Activated CD8-positive, alpha-beta T cell treated with anti-CD3 and anti-CD28 coated beads for 36 hours (primary cell): ENCODE measurements at regions not wholly inside any gene's neighbourhood (a gene's known extent, or its start where the extent isn't known, plus 50 kb on each side); places are given as distances from the start of the nearest gene placed in this dataset.

Experiments used
- ATAC-seq: fragments of 200-7000 bp; cut with Tn5 transposase; one replicate; pipeline ENCODE4 v1.10.0; 2021; ENCODE audit warnings: mild to moderate bottlenecking, moderate library complexity
- CTCF ChIA-PET: fragments of 350-600 bp; sonication (Branson Sonifier 250); formaldehyde crosslinking; loops from one replicate; lab custom pipeline; 2021; ENCODE audit warnings: antibody characterized with exemption; lab: Charles Lee
- POLR2A ChIA-PET: fragments of 350-600 bp; sonication (Branson Sonifier 250); formaldehyde crosslinking; loops from one replicate; lab custom pipeline; 2021; ENCODE audit warnings: antibody characterized with exemption; lab: Charles Lee
- DNase-seq: peaks from one replicate; pipeline ENCODE4 v3.0.0-alpha.2; 2020
- H3K27ac Mint-ChIP-seq: one replicate; pipeline ENCODE4 v1.8.0; 2021; ENCODE audit warnings: mild to moderate bottlenecking, mixed read lengths
- H3K27me3 Mint-ChIP-seq: one replicate; pipeline ENCODE4 v1.8.0; 2021; ENCODE audit warnings: mixed read lengths
- H3K36me3 Mint-ChIP-seq: one replicate; pipeline ENCODE4 v1.8.0; 2021; ENCODE audit warnings: low read depth, mixed read lengths
- H3K4me1 Mint-ChIP-seq: one replicate; pipeline ENCODE4 v1.8.0; 2021; ENCODE audit warnings: low read depth, mixed read lengths
- H3K4me3 Mint-ChIP-seq: one replicate; pipeline ENCODE4 v1.8.0; 2021; ENCODE audit warnings: mild to moderate bottlenecking, moderate library complexity, mixed read lengths
- H3K9me3 Mint-ChIP-seq: one replicate; pipeline ENCODE4 v1.8.0; 2021; ENCODE audit warnings: mixed read lengths
- intact Hi-C: fragments of 100-400 bp; cut with micrococcal nuclease; formaldehyde crosslinking; loops from one replicate; pipeline ENCODE4 v1.10.0; 2022
- TF ChIP-seq, protein P1 (sequence below): fragments of 200-600 bp; IDR thresholded peaks from one replicate; pipeline ENCODE4 v1.8.0; 2022; ENCODE audit warnings: antibody characterized with exemption, mild to moderate bottlenecking

DNA sequence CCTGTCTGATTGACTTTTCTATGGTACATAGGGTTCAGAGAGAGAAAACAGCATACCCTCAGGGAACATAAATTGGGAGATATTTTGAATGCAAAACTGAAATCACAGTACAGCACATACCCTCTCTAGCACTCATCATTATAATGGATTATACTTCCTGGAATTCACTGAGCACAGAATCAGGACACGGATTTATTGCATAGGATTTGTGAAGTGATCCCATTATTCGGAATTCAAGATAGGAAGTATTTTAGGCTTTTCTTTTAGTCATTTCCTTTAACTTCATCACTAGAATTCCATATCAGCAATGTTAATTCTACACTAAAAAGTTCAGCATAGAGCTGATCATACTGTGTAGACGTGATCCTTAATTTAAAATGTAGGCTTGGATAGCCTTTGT, 407.0 kb downstream of the PID1 start:
- ATAC-seq (no peak), DNase-seq (no peak)
- CTCF ChIA-PET: no interaction called here
- intact Hi-C loops: no loop called here
- Mint-ChIP-seq H3K4me1 (no peaks in the 10 kb centered on the region), H3K27ac (no peak overlapping the region), H3K9me3 (peaks cover 7% of the 10 kb centered on the region), H3K36me3 (no peaks in the 10 kb centered on the region), H3K4me3 (no peak overlapping the region), H3K27me3 (no peaks in the 10 kb centered on the region)
- POLR2A ChIA-PET: no interaction called here
- TF ChIP-seq, protein P1, sequence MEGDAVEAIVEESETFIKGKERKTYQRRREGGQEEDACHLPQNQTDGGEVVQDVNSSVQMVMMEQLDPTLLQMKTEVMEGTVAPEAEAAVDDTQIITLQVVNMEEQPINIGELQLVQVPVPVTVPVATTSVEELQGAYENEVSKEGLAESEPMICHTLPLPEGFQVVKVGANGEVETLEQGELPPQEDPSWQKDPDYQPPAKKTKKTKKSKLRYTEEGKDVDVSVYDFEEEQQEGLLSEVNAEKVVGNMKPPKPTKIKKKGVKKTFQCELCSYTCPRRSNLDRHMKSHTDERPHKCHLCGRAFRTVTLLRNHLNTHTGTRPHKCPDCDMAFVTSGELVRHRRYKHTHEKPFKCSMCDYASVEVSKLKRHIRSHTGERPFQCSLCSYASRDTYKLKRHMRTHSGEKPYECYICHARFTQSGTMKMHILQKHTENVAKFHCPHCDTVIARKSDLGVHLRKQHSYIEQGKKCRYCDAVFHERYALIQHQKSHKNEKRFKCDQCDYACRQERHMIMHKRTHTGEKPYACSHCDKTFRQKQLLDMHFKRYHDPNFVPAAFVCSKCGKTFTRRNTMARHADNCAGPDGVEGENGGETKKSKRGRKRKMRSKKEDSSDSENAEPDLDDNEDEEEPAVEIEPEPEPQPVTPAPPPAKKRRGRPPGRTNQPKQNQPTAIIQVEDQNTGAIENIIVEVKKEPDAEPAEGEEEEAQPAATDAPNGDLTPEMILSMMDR: no peak

DNA sequence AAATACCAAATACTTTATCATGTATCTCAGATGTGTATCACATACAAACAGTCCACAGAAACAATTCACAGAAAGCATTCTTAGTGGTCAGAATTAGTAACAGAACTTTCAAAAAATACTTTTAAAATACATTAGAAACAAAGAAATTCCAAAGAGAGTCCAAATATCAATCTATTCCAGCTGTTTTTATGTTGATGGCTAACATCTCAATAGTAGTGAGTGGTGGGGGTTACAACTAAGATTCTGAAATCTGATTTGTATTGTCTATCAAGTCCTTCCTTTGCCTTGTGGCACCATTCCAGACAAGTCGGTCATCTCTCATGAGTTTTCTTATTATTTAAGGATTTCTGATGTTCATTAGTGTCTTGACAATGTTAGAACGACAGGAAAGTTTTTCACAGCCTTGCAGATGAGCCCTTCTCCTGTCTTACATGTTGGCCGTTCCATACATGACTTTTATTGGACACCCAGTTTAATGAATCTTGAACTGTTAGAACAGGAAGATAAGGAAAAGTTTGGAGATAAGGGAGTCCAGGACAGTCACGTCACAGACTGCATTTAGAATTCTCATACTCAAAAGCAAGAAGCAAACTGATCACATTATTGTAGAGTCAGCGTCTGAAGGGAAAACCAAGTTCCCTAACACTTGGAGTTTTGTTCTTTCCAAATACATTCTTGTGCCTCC, 410.3 kb downstream of the PID1 start:
- peaks cover 4% of the 10 kb centered on the region for H3K9me3 Mint-ChIP-seq
- intact Hi-C loops: no loop called here
- H3K4me3 Mint-ChIP-seq: no peak overlapping the region
- H3K27ac Mint-ChIP-seq: no peak overlapping the region
- H3K27me3 Mint-ChIP-seq: no peaks in the 10 kb centered on the region
- ATAC-seq (no peak), DNase-seq (no peak)
- ChIA-PET POLR2A (no interaction called here), CTCF (no interaction called here)
- TF ChIP-seq, protein P1: no peak
- no peaks in the 10 kb centered on the region for H3K4me1 Mint-ChIP-seq
- H3K36me3 Mint-ChIP-seq: no peaks in the 10 kb centered on the region

DNA sequence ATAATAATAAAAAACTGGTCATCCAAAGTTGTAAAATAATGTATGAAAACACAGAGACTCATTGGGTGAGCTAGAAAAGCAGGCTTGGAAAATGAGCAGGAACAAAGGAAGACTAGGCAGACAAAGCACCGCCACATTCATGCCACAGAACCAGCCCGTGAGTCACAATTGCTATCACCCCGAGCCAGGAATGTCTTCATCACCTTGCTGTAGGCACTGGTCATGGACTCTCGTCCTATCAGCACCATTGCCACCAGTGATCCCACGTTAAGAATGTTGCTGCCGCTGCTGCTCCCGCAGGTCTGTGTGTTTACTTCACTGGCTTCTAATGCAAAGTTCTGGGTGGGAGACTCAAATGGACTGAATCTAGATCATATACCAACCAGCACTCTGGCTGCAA, 417.9 kb downstream of the PID1 start:
- CTCF ChIA-PET: no interaction called here
- H3K9me3 Mint-ChIP-seq: no peaks in the 10 kb centered on the region
- intact Hi-C loops: no loop called here

DNA sequence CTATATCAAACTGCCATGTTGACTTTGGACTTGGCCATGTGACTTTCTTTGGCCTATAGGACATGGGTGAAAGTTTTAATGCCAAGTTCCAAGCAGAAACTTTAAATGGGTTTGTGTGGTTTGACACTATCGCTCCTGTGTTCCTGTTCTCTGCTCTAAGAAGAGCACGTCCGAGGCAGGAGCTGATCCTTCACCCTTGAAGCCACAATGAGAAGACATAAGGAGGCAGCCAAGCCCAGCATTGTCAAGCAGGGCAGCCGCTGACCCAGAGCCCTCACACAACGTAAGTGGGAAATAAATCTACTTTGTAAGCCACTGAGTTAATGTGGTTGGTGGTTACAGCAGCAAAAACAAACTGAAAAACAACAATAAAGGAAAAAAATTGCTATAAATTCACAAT, 422.4 kb downstream of the PID1 start:
- H3K9me3 Mint-ChIP-seq: no peaks in the 10 kb centered on the region
- ChIA-PET POLR2A (no interaction called here), CTCF (no interaction called here)
- H3K4me3 Mint-ChIP-seq: no peak overlapping the region
- no peaks in the 10 kb centered on the region for H3K36me3 Mint-ChIP-seq
- no peak for DNase-seq
- no peaks in the 10 kb centered on the region for H3K4me1 Mint-ChIP-seq
- no peaks in the 10 kb centered on the region for H3K27me3 Mint-ChIP-seq
- ATAC-seq: no peak
- TF ChIP-seq, protein P1: no peak
- intact Hi-C loops: no loop called here
- H3K27ac Mint-ChIP-seq: no peak overlapping the region

More for the DNA sequence above, 417.9 kb downstream of the PID1 start:
- DNase-seq: no peak
- TF ChIP-seq, protein P1: no peak
- no peak overlapping the region for H3K27ac Mint-ChIP-seq
- ATAC-seq: no peak
- POLR2A ChIA-PET: no interaction called here
- H3K4me1 Mint-ChIP-seq: no peaks in the 10 kb centered on the region
- H3K27me3 Mint-ChIP-seq: no peaks in the 10 kb centered on the region
- no peak overlapping the region for H3K4me3 Mint-ChIP-seq
- H3K36me3 Mint-ChIP-seq: no peaks in the 10 kb centered on the region

DNA sequence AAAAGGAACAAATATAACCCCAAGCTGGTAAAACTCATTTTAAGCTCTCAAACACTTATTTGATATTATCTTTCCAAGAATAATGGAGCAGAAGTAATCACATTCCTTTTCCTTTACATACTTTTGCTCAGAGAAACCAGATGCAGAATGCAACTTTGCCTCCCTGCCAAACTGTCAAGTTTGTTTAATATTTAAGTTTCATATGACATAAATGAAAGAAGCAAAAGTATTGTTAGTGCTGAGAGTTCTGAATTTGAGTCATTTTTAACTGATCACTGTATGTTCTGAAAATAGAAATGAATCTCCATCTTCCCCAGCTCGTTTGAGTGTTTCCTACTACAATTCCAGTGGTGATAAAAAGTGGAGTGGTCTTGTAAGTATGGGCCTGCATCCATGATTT, 423.4 kb downstream of the PID1 start:
- Mint-ChIP-seq H3K36me3 (no peaks in the 10 kb centered on the region), H3K27ac (no peak overlapping the region), H3K9me3 (no peaks in the 10 kb centered on the region), H3K4me1 (no peaks in the 10 kb centered on the region), H3K27me3 (no peaks in the 10 kb centered on the region), H3K4me3 (no peak overlapping the region)
- CTCF ChIA-PET: no interaction called here
- TF ChIP-seq, protein P1: no peak
- no peak for ATAC-seq
- DNase-seq: no peak
- POLR2A ChIA-PET: no interaction called here
- intact Hi-C loops: no loop called here
